ENCODE measurements at regions not wholly inside any gene's neighbourhood (a gene's known extent, or its start where the extent isn't known, plus 50 kb on each side); places are given as distances from the start of the nearest gene placed in this dataset.

DNA sequence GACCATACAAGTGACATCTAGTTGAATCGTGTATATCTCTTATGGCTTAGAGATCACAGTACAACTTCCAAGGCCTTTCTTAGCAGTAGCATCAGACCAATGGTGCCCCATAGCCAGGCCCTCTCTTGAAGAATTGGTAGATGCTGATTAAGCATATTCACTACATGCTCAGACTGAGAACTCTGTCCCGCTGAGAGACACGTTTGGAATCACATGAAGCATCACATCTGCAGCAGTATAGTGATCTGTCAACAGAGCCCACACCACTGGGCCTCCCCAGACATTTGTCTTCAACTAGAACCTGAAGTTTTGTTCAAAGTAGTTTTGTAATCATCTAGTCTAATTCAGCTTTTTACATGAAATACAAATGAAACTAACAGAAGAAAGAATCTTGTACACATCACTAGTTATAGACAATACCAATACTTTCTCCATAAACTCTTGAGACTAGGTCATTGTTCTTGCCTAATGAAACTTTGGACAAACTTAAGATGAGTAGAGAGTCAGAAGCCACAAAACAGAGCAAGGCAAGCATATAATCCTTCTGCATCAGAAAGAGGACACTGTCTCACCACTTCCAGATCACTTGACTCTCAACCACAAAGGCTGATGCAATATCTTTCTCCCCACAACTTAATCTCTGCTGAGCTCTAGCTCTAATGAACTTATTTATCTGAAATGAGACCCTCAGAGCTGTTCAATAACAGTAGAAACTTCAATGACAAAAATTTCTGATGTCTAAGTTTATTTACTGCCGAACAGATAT, 182.7 kb downstream of the TBX18 start:
- DNase-seq (ENCODE audit: low spot score): no peak
- H2BK15ac ChIP-seq (ENCODE audit: low read length): no peak overlapping the region
- no peak overlapping the region for H2BK5ac ChIP-seq (ENCODE audit: low read length)
- no peak overlapping the region for H4K91ac ChIP-seq (ENCODE audit: low read depth, low read length, poor library complexity)
- no peaks in the 10 kb centered on the region for H3K4me1 ChIP-seq (ENCODE audit: control insufficient read depth in 2 of 2, insufficient read depth in 1 of 2, low read depth in 1 of 2, low read length in 2 of 2)
- WGBS, 2 donors (ENCODE audit: extremely low coverage in 2 of 2, insufficient read length in 2 of 2, insufficient replicate concordance in 1 of 2): no CpG with 5 or more reads among the region's 4 CpGs
- H2BK120ac ChIP-seq (ENCODE audit: low read depth, low read length): no peak overlapping the region
- no peak overlapping the region for H3K4me2 ChIP-seq (ENCODE audit: insufficient read depth, low read length, poor library complexity, severe bottlenecking)
- H3K4ac ChIP-seq (ENCODE audit: low read length): no peak overlapping the region
- no peak overlapping the region for H3K14ac ChIP-seq (ENCODE audit: low read length)
- H3K9me3 ChIP-seq (replicated peaks in 1 of 2; ENCODE audit: control insufficient read depth in 2 of 2, insufficient read depth in 1 of 2, low read depth in 1 of 2, low read length in 2 of 2): no peaks in the 10 kb centered on the region
- no peaks in the 10 kb centered on the region for H3K36me3 ChIP-seq (replicated peaks in 1 of 2; ENCODE audit: control insufficient read depth in 2 of 2, insufficient read depth in 2 of 2, low read length in 2 of 2)
- H3K27me3 ChIP-seq (ENCODE audit: control insufficient read depth in 3 of 3, insufficient read depth in 3 of 3, low read depth in 1 of 3, low read length in 3 of 3): no peaks in the 10 kb centered on the region
- H3K23ac ChIP-seq (ENCODE audit: low read depth, low read length, poor library complexity): no peak overlapping the region
- no peak overlapping the region for H3K9ac ChIP-seq (ENCODE audit: low read depth, low read length, poor library complexity)
- no peak overlapping the region for H4K8ac ChIP-seq (ENCODE audit: low read depth, low read length)
- no peak overlapping the region for H2AFZ ChIP-seq (ENCODE audit: low read length)
- no peak overlapping the region for H3K4me3 ChIP-seq (ENCODE audit: low read length in 2 of 2)
- H2BK12ac ChIP-seq (ENCODE audit: low read length): no peak overlapping the region
- no peaks in the 10 kb centered on the region for H3K79me1 ChIP-seq (ENCODE audit: low read depth, low read length)
- no peak overlapping the region for H2AK5ac ChIP-seq (ENCODE audit: low read depth, low read length)
- no peak overlapping the region for H3K27ac ChIP-seq (replicated peaks; ENCODE audit: low read length)
- no peak overlapping the region for H3K18ac ChIP-seq (ENCODE audit: low read length)

DNA sequence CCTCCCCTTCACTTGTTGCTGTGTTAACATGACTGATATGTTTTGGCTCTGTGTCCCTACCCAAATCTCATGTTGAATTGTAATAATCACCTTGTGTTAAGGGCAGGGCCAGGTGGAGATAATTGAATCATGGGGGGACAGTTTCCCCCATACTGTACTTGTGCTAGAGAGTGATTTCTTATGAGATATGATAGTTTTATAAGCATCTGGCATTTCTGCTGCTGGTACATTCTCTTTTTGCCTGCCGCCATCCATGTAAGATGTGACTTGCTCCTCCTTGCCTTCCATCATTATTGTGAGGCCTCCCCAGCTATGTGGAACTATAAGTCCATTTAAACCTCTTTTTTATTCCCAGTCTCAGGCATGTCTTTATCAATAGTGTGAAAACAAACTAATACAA, 185.0 kb downstream of the TBX18 start:
- no peak overlapping the region for H2BK15ac ChIP-seq (ENCODE audit: low read length)
- H3K4ac ChIP-seq (ENCODE audit: low read length): no peak overlapping the region
- no CpG with 5 or more reads among the region's 1 CpG for WGBS, 2 donors (ENCODE audit: extremely low coverage in 2 of 2, insufficient read length in 2 of 2, insufficient replicate concordance in 1 of 2)
- H3K23ac ChIP-seq (ENCODE audit: low read depth, low read length, poor library complexity): no peak overlapping the region
- H3K79me1 ChIP-seq (ENCODE audit: low read depth, low read length): no peaks in the 10 kb centered on the region
- no peak overlapping the region for H2AFZ ChIP-seq (ENCODE audit: low read length)
- H3K9ac ChIP-seq (ENCODE audit: low read depth, low read length, poor library complexity): no peak overlapping the region
- H3K14ac ChIP-seq (ENCODE audit: low read length): no peak overlapping the region
- no peak overlapping the region for H4K8ac ChIP-seq (ENCODE audit: low read depth, low read length)
- no peaks in the 10 kb centered on the region for H3K36me3 ChIP-seq (replicated peaks in 1 of 2; ENCODE audit: control insufficient read depth in 2 of 2, insufficient read depth in 2 of 2, low read length in 2 of 2)
- H2BK12ac ChIP-seq (ENCODE audit: low read length): no peak overlapping the region
- no peak overlapping the region for H2AK5ac ChIP-seq (ENCODE audit: low read depth, low read length)
- no peaks in the 10 kb centered on the region for H3K27me3 ChIP-seq (ENCODE audit: control insufficient read depth in 3 of 3, insufficient read depth in 3 of 3, low read depth in 1 of 3, low read length in 3 of 3)
- no peak for DNase-seq (ENCODE audit: low spot score)
- no peaks in the 10 kb centered on the region for H3K4me1 ChIP-seq (ENCODE audit: control insufficient read depth in 2 of 2, insufficient read depth in 1 of 2, low read depth in 1 of 2, low read length in 2 of 2)
- no peaks in the 10 kb centered on the region for H3K9me3 ChIP-seq (replicated peaks in 1 of 2; ENCODE audit: control insufficient read depth in 2 of 2, insufficient read depth in 1 of 2, low read depth in 1 of 2, low read length in 2 of 2)
- H3K4me2 ChIP-seq (ENCODE audit: insufficient read depth, low read length, poor library complexity, severe bottlenecking): no peak overlapping the region
- H3K27ac ChIP-seq (replicated peaks; ENCODE audit: low read length): no peak overlapping the region
- no peak overlapping the region for H2BK120ac ChIP-seq (ENCODE audit: low read depth, low read length)
- H3K18ac ChIP-seq (ENCODE audit: low read length): no peak overlapping the region
- H4K91ac ChIP-seq (ENCODE audit: low read depth, low read length, poor library complexity): no peak overlapping the region
- no peak overlapping the region for H3K4me3 ChIP-seq (ENCODE audit: low read length in 2 of 2)
- H2BK5ac ChIP-seq (ENCODE audit: low read length): no peak overlapping the region

DNA sequence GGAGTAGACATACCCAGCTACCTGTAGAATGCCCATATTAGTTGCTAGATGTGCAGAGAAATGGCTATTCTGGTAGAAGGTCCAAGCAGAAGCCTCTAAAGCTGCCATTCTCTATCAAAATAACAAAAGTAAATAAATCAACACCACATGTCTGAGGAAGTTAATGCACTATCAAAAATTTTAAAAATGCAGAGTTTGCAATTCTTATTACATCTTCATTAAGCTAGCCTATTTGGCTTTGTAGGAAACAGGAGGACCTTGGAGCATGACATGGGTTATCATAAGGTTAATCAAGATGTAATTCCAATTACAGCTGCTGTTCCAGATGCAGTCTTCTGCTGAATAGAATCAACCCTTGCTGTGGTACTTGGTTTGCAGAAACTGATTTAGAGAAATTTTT, 188.4 kb downstream of the TBX18 start:
- H2AFZ ChIP-seq (ENCODE audit: low read length): no peak overlapping the region
- DNase-seq (ENCODE audit: low spot score): no peak
- H3K9ac ChIP-seq (ENCODE audit: low read depth, low read length, poor library complexity): no peak overlapping the region
- H2BK12ac ChIP-seq (ENCODE audit: low read length): no peak overlapping the region
- no peak overlapping the region for H2AK5ac ChIP-seq (ENCODE audit: low read depth, low read length)
- H3K27me3 ChIP-seq (ENCODE audit: control insufficient read depth in 3 of 3, insufficient read depth in 3 of 3, low read depth in 1 of 3, low read length in 3 of 3): no peaks in the 10 kb centered on the region
- no peak overlapping the region for H3K4me3 ChIP-seq (ENCODE audit: low read length in 2 of 2)
- H2BK120ac ChIP-seq (ENCODE audit: low read depth, low read length): no peak overlapping the region
- H3K14ac ChIP-seq (ENCODE audit: low read length): no peak overlapping the region
- H3K79me1 ChIP-seq (ENCODE audit: low read depth, low read length): no peaks in the 10 kb centered on the region
- H2BK15ac ChIP-seq (ENCODE audit: low read length): no peak overlapping the region
- H3K36me3 ChIP-seq (replicated peaks in 1 of 2; ENCODE audit: control insufficient read depth in 2 of 2, insufficient read depth in 2 of 2, low read length in 2 of 2): no peaks in the 10 kb centered on the region
- no peak overlapping the region for H3K4me2 ChIP-seq (ENCODE audit: insufficient read depth, low read length, poor library complexity, severe bottlenecking)
- H3K18ac ChIP-seq (ENCODE audit: low read length): no peak overlapping the region
- no peak overlapping the region for H3K4ac ChIP-seq (ENCODE audit: low read length)
- no peak overlapping the region for H4K91ac ChIP-seq (ENCODE audit: low read depth, low read length, poor library complexity)
- no peaks in the 10 kb centered on the region for H3K9me3 ChIP-seq (replicated peaks in 1 of 2; ENCODE audit: control insufficient read depth in 2 of 2, insufficient read depth in 1 of 2, low read depth in 1 of 2, low read length in 2 of 2)
- H4K8ac ChIP-seq (ENCODE audit: low read depth, low read length): no peak overlapping the region
- no peaks in the 10 kb centered on the region for H3K4me1 ChIP-seq (ENCODE audit: control insufficient read depth in 2 of 2, insufficient read depth in 1 of 2, low read depth in 1 of 2, low read length in 2 of 2)
- no peak overlapping the region for H3K27ac ChIP-seq (replicated peaks; ENCODE audit: low read length)
- no peak overlapping the region for H2BK5ac ChIP-seq (ENCODE audit: low read length)
- H3K23ac ChIP-seq (ENCODE audit: low read depth, low read length, poor library complexity): no peak overlapping the region

DNA sequence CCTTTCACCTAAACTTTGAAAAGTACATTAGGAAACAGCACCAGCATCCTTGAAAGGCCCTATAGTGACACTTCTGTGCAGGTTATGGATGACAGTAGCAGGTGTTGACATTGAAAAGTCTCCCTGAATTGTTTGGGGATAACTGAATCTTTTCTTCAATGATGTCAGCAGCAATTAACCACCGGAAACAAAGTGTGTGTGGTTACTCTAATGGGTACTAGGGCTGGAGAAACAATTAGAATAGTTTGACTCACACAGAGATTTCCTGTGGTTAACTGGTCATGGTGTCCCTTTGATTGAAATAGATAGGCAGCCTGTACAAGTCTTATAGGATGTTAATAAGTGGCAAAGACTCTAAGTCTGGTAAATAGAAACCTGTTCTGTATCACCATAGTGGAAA, 189.1 kb downstream of the TBX18 start:
- WGBS, 2 donors (ENCODE audit: extremely low coverage in 2 of 2, insufficient read length in 2 of 2, insufficient replicate concordance in 1 of 2): no CpG with 5 or more reads among the region's 1 CpG
- no peak overlapping the region for H3K4me2 ChIP-seq (ENCODE audit: insufficient read depth, low read length, poor library complexity, severe bottlenecking)
- no peak for DNase-seq (ENCODE audit: low spot score)

More for the DNA sequence above, 189.1 kb downstream of the TBX18 start:
- Histone ChIP-seq H3K4me1 (ENCODE audit: control insufficient read depth in 2 of 2, insufficient read depth in 1 of 2, low read depth in 1 of 2, low read length in 2 of 2) (no peaks in the 10 kb centered on the region), H2AK5ac (ENCODE audit: low read depth, low read length) (no peak overlapping the region), H2AFZ (ENCODE audit: low read length) (no peak overlapping the region), H3K9me3 (replicated peaks in 1 of 2; ENCODE audit: control insufficient read depth in 2 of 2, insufficient read depth in 1 of 2, low read depth in 1 of 2, low read length in 2 of 2) (no peaks in the 10 kb centered on the region), H3K14ac (ENCODE audit: low read length) (no peak overlapping the region), H3K79me1 (ENCODE audit: low read depth, low read length) (no peaks in the 10 kb centered on the region), H3K9ac (ENCODE audit: low read depth, low read length, poor library complexity) (no peak overlapping the region), H3K27me3 (ENCODE audit: control insufficient read depth in 3 of 3, insufficient read depth in 3 of 3, low read depth in 1 of 3, low read length in 3 of 3) (no peaks in the 10 kb centered on the region), H2BK5ac (ENCODE audit: low read length) (no peak overlapping the region), H3K4me3 (ENCODE audit: low read length in 2 of 2) (no peak overlapping the region), H4K8ac (ENCODE audit: low read depth, low read length) (no peak overlapping the region), H3K4ac (ENCODE audit: low read length) (no peak overlapping the region), H3K27ac (replicated peaks; ENCODE audit: low read length) (no peak overlapping the region), H2BK12ac (ENCODE audit: low read length) (no peak overlapping the region), H3K18ac (ENCODE audit: low read length) (no peak overlapping the region), H2BK15ac (ENCODE audit: low read length) (no peak overlapping the region), H4K91ac (ENCODE audit: low read depth, low read length, poor library complexity) (no peak overlapping the region), H2BK120ac (ENCODE audit: low read depth, low read length) (no peak overlapping the region), H3K23ac (ENCODE audit: low read depth, low read length, poor library complexity) (no peak overlapping the region), H3K36me3 (replicated peaks in 1 of 2; ENCODE audit: control insufficient read depth in 2 of 2, insufficient read depth in 2 of 2, low read length in 2 of 2) (no peaks in the 10 kb centered on the region)

Data from neuronal stem cell (in vitro differentiated cells).